Germinal center (tissue), 1 donor: ENCODE measurements at regions not wholly inside any gene's neighbourhood (a gene's known extent, or its start where the extent isn't known, plus 50 kb on each side); places are given as distances from the start of the nearest gene placed in this dataset.

Source experiments
- DNase-seq: peaks from one replicate; pipeline ENCODE4 v3.0.0; 2012; ENCODE audit warnings: mixed read lengths, low spot score

DNA sequence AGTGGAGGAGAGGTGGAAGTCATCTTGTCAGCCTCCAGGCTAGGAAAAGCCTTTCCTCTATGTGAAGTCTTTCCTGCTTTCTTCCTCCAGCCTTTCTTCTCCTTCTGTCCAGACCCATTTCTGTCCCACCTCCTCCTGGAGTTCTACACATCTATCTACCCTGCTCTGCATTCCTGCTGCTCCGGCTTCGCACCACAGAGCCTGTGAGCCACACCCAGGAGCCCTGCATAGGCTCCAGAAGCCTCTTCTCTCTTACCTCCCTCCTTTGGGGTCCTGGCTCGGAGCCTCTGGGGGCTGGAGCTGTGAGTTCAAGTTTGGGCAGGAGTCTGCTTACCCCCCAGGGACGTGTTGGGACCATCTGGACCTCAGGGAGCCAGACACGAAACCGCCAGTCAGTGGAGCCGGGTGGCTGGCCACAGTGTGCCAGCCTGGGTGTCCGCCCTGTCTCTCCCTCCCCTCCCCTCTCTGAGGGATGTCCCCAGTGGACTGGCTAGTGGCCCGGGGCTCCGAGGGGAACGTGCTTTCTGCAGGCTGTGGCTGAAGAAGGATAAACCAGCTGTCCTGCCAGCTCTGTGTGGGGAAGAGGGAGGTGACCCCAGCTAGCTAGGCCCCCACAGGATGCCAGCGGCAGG is 99.2 kb downstream of the VEGFA start:
- DNase-seq, result no peak

DNA sequence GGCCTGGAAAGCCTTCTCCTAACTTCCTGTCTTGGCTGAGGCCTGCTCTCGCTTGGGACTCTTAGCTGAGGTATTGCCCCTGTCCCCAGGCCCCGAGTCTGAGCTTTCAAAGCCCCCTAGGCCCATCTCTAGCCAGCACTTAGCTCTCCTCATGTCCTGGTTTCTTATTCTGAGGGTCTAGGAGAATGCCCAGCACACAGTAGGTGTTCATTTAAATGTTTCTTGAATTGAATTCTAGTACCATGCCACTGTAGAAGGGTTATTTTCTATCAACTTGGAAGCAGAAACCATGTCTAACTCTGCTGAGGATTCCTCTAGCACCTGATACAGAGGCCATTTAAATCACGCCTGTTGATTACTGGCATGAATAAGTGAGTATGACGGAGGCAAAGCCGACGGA is 98.5 kb downstream of the VEGFA start:
- DNase-seq, result no peak

DNA sequence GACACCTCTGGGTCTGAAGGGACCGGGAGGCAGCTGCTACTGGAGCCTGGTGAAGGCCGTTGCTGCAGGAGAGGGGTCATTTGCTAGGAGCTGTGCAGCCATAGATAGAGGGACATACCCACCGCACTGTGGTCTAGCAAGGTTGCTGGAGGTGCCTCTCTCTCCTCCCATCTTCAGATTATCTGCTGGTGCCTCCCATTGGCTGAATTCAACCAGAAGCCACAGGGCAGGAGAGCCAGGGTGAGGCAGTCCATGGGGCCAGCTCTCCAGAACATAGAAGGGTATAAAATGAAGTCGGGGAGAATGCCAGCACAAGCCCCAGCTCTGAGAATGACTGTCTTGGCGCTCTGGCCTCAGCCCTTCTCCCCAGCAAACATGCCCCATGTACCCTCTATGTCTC is 98.0 kb downstream of the VEGFA start:
- no peak for DNase-seq

DNA sequence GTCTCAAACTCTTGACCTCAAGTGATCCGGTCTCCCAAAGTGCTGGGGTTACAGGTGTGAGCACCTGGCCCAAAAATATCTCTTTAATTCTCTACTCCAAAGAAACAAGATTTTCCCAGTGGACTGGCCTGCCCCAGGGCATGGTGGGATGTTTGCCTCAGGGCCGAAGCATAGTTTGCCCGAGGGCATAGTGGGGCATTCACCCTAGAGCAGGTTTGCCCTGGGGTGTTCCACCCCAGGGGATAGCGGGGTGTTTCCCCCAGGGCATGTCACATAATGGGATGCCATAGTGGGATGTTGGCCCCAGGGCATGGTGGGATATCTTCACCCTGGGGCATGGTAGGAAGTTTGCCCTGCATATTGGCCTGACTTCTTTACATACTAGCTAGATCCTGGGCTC is 97.2 kb downstream of the VEGFA start:
- no peak for DNase-seq

DNA sequence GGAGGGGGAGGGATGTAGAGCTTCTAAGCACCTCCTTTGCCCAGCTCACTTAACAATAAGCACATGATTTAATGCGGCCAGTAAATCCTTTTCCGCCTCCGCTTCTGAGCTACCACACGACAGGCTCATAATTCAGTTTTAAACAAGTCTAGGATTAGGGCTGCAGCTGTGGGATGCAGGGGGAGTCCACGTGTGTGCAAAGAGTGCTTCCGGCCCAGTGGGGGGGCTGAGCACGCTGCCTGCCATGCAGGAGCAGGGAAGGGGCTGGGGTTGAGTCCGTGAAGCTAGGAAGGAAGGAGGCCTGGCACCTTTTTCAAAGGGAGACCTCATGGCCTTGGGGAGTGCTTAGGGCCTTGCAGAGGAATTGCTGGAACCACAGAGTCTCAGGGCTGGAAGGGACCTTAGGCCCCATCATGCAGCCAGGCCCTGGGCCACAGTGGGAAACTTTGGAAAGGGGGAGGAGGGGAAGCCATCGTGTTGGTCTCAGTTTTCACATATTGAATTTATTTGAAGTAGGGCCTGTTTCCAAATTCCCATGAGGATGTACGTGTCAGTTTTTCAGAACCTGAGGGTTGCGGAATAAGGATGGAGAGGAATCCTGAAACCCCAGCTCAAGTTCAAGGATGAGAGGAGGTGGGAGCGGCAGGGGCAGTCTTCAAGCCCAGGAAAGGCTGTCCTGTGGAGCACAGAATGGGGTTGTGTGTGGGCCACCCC is 96.1 kb downstream of the VEGFA start:
- DNase-seq, result no peak

DNA sequence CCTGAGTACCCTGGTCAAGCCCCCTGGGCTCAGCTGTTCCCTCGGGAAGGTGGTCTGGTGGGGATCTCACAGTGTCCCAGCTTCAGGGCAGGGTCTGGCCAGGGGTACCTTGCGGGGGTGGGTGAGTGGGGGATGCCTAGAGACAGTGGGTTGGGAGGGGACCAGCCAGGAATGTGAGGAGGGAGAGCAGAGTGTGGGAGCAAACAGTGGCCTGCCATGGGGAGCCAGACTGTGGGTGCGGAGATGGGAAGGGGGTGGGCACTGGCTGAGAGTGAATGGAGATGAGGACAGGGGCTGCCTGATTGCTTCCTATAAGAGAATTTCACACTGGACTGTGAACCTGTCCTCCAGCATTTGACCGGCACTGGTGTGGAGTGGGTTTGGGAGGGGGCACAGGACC is 95.1 kb downstream of the VEGFA start:
- DNase-seq, result no peak

DNA sequence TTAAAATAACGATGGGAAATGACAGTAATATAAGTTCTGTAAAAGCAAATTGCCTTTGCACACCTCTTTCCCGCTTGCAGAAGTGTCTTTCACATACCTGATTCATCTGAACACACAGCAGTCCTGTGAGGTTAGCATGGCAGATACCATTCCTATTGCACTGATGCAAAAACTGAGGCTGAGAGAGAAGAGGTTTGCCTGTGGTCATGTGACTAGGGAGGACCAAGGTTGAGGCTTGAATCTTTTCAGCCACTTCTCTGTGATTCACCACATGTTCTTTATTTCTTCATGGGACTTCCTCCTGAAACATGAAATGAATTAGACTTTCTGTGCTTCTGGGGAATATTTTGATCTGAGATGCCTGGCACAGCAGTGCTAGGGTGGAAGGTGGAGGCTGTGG is 92.9 kb downstream of the VEGFA start:
- DNase-seq, result no peak

DNA sequence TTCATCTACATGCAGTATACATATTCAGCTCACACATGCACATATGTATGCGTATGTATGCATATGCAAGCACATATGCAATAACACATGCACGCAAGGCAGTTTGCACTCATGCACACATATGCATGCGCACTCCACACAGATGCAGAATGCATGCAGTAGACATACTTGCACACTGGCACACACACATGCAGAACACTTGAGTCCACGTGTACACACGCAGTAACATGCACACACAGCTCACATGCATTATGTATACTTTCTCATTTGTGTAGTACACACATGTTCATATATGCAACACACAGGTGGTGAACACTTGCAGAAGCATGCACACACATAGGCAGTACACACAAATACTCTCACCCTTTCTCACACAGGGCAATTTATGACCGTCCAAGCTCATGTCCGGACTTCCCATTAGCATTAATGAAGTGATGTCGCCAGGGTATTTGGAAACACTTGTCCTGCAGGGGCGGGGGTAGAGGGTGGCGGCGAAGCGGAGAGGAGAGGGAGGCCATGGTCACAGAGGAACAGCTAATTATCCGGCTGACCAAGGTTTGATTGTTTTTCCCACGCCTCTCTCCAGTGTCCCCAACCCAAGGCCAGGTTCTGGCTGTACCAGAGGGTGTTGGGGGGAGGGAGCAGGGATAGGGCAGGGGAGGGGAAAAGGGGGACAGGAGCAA is 91.3 kb downstream of the VEGFA start:
- no peak for DNase-seq

DNA sequence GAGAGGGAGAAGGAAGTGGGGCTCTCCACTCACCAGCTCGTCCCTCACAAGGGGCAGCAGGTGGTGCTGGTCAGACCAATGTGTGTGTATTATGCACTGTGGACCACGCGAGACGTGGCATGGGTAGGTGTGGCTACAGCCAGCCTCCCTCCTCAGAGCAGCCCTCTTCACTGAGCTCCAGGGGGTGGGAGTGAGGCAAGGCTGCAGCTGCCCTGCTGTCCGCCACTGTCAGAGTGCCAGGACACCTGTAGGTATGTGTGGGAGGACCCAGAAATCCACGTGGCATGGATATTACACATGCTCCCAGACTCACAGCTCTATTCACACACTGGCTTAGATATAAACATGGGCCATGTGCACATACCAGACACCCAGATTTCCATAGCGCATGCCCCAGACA is 90.3 kb downstream of the VEGFA start:
- no peak for DNase-seq

DNA sequence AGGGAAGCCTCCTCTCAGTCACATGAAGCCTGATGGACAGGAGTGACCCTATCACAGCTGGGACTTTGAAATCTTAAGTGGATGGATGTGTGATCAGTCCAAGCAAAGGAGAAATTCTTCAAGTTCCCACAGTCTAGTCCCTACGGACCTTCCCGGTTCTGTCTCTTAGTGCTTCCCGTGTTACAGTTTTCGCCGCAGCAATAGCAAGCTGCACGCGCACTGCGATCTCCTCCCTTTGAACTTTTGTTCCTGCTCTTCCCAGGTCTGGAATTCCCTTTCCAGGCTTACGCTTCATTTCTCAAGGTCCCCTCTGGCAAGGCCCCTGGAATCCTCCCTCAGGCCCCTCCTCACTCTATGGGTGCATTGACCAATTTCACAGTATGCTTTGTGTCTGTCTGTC is 89.2 kb downstream of the VEGFA start:
- no peak for DNase-seq

DNA sequence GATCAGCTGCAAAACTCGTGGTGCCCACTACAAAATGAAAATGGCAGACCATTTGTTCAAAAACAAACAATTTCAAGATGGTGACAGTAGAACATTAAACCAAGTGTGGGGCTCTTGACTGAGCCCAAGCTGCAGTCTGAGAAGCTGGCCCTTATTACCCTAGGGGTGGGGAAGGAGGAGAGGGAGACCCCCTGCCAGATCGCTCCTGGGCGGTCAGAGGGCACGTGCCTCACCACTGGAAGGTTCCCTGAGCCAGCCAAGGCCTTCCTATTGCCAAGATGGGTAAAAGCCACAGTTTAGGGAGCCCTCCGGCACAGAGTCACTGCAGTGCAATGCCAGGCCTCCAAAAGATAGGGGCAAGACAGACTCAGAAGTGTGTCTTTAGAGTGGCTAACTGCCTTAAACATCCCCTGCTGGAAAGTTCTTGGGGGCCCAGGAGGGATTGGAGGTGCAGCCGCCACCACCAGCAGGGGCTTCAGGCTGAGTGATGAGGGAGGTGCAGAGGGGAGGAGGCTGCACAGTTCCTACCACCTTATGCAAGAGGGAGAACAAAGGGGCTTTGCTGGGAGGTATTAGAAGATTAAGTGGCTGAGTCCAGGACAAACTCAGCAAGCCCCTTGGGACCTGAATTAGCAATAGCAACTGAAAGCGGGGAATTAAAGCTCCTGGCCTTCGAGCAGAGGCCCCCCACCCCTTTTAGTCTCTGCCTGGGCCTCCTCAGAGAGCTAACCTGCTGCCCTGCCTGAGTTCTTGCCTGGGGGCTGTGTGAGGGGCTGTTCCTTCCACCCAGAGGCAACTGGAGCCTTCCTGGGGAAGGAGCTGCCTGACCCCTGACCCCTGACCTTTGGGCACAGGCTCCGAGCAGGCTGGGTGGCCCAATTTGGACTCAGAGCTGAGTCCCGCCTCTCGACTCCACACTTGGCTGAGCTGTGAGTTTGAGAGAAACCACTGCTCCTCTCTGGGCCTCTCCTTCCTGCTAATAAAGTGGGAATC is 88.4 kb downstream of the VEGFA start:
- DNase-seq, result no peak

DNA sequence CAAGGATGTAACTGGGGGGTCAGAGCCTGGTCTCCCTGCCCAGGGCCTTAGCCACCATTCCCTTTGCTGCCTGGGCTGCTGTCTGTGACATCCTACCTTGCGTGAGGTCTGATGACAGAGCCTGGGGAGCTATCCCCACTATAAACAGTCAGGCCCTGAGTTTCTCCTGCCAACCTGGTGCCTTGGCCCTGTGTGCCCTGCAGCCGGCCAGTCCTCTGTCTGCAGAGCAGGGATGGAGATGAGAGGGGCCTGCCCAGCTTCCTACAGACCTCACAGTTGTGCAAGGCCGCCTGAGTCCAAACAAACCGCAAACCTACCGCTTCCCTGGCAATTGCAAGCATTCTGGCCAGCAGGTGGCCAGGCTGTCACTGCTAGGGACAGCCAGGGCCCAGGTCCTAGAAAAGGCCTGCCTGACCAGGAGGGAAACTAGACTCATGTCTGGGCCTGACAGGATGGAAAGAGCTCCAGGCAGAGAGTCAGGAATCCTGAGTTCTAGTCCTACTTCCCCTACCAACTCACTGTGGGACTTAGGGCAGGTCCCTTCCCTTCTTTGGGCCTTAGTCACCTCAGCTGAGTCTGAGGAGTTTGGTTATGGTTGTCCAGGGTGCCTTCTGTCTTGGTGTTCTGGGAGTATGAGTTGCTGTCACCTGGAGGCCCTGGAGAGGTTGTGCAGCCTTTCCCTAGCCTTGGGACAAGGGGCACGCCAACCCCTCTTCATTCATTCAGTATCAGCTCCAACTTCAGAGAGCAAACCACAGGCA is 86.2 kb downstream of the VEGFA start:
- DNase-seq, result no peak

DNA sequence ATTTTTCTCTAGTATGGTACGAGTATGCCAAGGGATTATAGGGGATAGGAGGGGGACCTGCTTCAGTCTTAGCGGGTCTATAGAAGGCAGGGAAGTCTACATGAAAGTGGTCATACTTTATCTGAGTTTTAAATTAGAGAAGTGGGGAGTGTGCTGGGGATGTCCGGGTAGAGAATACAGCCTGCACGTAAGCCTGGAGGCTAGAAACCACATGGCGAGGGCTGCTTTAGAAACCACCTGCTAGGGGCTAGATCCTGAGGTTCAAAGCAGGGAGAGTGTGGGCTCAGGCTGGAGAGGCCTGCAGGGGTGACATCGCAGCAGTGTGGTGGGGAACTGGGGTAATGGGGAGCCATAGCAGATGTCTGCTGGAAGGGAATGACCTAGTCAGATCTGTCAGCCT is 85.2 kb downstream of the VEGFA start:
- DNase-seq, result no peak

DNA sequence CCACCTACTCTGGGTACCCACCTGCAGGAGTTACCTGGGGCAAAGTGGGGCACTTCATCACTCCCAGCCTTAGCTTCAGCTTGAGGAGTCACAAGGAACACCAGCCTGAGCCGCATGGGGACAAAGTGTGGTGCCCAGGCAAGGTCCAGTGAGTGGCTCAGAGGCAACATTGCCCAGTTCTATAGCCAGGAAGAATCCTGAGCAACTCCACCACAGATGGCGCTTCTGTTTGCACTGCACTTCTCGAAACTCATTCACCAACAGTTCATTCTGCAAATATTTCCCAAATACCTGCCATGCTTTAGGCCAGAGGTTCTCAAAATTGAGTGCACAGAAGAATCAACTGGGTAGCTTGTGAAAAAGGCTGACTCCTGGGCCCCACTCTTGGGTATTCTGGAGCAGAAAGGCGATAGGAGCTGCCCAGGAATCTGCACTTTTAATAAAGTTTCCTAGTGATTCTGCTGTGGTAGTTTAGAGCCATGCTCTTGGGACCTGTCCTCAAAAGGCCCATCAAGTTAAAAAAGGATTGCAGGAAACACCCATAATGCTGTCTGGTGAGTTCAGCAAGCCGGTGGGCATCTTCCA is 83.1 kb downstream of the VEGFA start:
- DNase-seq, result no peak

DNA sequence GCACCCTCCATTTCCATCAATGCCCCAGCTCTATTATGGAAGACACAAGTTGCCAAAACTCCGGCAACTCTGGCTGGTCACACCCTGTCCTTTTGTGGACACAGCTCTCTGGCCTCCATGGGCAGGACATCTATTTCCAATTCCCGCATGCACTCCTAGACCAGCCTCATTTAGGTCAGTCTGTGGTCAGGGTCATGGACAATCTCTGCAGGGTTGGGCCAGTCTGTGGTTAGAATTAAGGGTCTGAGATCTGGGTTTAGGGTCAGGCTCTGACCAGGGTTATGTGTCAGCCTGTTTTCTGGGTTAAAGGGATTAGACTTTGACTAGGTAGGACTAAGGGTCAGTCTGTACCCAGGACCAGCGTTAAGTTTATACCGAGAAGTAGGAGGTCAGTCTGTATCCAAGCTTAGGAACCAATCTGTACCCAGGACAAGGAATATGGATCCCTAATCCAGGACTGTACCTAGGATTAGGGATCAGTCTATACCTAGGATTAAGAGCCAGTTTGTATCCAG is 82.4 kb downstream of the VEGFA start:
- DNase-seq, result no peak

DNA sequence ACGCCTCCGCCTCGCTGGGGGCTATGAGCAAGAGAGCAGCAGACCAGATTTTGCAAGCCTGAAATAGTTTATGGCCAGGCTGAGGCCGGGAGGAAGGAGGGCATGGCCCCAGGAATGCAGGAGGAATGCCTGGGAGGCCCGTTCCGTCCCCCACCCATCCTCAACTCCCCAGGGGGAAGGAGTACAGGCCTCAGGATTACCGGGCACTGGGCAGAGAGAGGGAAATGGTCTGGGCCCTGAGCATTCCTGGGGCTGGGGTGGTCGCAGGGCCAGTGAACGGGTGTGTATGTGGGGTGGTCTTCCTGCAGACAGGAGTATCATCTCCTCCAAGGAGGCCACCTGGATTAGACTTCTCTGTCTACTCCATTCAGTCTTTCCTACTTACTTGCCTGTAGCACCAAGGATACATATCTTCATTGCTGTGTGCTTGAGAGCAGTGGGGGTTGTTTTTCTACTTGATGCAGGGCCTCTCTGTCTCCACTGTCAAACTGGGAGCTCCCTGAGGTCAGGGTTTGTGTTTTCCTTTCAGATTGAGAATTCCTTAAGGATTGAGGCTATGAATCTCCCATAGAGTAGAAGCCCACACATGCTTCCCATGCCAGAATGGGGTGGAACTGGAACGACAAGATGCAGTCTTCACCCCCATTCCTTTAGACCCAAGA is 81.3 kb downstream of the VEGFA start:
- DNase-seq, result no peak

DNA sequence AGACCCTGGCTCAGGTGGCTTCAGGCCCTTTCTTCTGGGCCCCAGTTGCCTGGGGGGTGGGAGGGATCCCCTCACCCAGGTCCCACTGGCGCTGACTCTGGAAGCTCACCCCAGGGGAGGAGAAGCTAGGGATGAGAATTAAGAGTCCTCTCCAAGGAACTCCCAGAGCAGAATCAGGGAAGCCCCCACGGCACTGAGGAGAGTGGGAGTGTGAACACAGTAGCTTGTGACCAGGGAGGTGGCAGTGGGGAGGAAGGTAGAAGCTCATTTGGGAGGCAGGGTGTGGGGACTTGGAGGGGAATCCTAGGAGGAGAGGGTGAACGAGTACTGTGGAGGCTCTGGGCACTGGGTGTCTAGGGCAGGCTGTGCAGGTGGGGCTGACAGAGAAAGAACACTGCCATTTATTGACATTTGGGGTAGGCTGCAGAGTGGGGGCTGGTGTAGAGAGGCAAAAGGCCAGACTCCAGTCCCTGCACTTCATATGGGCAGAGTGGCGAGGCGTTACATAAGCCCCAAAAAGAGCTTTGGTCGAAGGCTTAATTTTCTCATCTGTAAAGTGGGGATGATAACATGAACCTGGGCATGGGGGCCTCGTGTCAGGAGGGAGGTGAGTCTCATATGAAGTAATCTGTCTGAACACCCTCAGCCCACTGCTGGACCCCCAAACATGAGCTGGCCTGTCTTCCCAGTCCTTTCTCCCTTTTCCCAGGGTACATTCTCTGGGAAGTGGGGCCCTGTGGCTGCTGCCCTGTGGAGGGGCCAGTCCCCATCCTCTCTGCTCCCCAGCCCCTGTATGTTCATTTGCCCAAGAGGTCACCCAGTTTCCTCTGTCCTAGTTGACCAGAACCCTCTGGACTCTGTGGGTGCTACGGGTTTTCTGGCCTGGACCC is 80.5 kb downstream of the VEGFA start:
- DNase-seq, result no peak

DNA sequence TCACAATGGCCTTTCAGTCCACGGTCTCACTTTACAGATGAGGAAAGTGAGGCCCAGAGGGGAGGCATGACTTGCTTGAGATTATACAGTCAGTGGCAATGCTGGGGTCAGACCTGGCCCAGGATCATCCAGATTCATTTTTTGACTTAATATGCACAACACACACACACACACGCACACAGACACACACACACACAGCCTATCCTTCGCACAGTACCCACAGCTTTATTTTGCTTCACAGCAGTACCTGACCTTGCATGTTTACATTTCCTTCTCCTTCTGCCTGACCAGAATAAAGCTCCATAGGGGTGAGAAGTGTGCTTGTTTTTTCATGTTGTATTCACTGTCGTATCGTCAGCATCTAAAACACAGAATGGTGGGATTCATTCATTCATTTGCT is 79.8 kb downstream of the VEGFA start:
- DNase-seq, result no peak

DNA sequence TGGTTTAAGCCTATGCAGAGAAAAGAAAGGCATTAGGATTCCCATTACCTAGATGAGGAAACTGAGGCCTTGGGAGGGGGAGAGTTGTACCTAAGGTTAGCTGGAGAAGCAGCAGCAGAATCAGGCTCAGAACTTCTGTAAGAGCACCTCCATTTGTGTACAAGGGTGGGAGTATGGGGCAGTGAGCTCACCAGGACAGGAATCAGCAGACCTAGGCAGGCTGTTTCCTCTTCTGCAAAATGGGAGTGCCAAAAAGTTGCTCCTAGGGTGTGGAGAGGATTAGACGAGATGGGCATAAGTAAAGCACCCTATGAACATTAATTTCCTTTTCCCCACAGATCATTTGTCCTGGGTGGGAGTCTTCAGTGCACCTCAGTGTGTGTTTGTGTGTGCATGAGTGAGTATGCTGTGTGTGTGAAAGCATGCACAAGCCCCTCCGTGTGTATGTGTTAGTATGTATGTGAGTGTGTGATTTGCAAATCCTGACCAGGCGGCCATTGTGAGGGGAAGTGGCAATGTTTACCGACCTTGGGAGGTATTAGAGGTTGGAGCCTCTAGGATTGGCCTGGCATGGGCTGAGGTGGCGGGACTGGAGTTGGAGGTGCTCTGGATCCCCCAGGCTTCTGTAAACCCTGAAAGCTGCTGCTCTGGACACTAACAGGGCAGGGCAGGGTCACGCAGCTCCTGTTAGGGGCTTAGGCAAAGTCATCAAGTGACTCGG is 78.8 kb downstream of the VEGFA start:
- DNase-seq, result no peak
